GM12878 (cell line): ENCODE measurements at regions not wholly inside any gene's neighbourhood (a gene's known extent, or its start where the extent isn't known, plus 50 kb on each side); places are given as distances from the start of the nearest gene placed in this dataset.
"Not testable (repeated sequence)": the region's sequence is repeated elsewhere in the genome, so short reads cannot be mapped to it uniquely, and the experiment has no call there.

Source experiments
- ATAC-seq: fragments of 200-7000 bp; cut with Tn5 transposase; 3 replicates; pipeline ENCODE4 v1.9.1; 2020; ENCODE audit warnings: mild to moderate bottlenecking, moderate library complexity
- BruUV-seq: library from RNA; stranded (reverse); fragments of 400-500 nt; replicated peaks from 2 replicates; lab custom pipeline; 2021; lab: Mats Ljungman, UMichigan
- CTCF ChIA-PET: fragments of 300-600 bp; sonication (Branson Sonifier 250); formaldehyde crosslinking; extraction: SDS; loops from one replicate; lab custom pipeline; 2021; ENCODE audit warnings: inconsistent platforms; lab: Yijun Ruan, JAX
- POLR2A ChIA-PET: fragments of 350-600 bp; formaldehyde crosslinking; extraction: SDS; loops from one replicate; lab custom pipeline; 2021; ENCODE audit warnings: inconsistent platforms; lab: Charles Lee
- RAD21 ChIA-PET: fragments of 300-600 bp; sonication (Branson Sonifier 250); formaldehyde crosslinking; loops from one replicate; lab custom pipeline; 2023; ENCODE audit warnings: antibody characterized with exemption; ENCODE audit not compliant: unreplicated experiment; lab: Charles Lee
- SMC1A ChIA-PET: fragments of 300-600 bp; sonication (Branson Sonifier 250); formaldehyde crosslinking; loops from one replicate; lab custom pipeline; 2023; ENCODE audit not compliant: unreplicated experiment, uncharacterized antibody; lab: Charles Lee
- DNase-seq: peaks from one replicate; pipeline ENCODE4 v3.0.0-alpha.2; 2011; ENCODE audit warnings: low read depth, low spot score
- FAIRE-seq: peaks from 3 replicates; lab custom pipeline; 2011; peaks lifted over from hg19 to GRCh38; lab: Jason Lieb, UNC
- H2AFZ ChIP-seq: 2 replicates; pipeline ENCODE4 v1.6.0; 2011; ENCODE audit warnings: low read depth, low read length, control low read depth; ENCODE audit not compliant: control insufficient read depth
- H3K27ac ChIP-seq: 2 replicates; pipeline ENCODE4 v1.5.1; 2011; ENCODE audit warnings: control low read depth; ENCODE audit not compliant: control insufficient read depth, insufficient read depth
- H3K27me3 ChIP-seq, 2 experiments: replicated peaks in 1 of 2; 2 replicates each; pipeline versions ENCODE4 v1.6.0 to v1.6.1; 2011; ENCODE audit warnings: low read length in 1 of 2; ENCODE audit not compliant: control insufficient read depth in 2 of 2, insufficient read depth in 2 of 2
- H3K36me3 ChIP-seq, 2 experiments: 2 replicates each; pipeline ENCODE4 v1.5.1; 2011; ENCODE audit warnings: low read length in 1 of 2; ENCODE audit not compliant: control insufficient read depth in 2 of 2, insufficient read depth in 2 of 2
- H3K4me1 ChIP-seq: 2 replicates; pipeline ENCODE4 v1.6.1; 2011; ENCODE audit warnings: mild to moderate bottlenecking, low read length, moderate library complexity, mixed read lengths; ENCODE audit not compliant: control insufficient read depth, insufficient read depth
- H3K4me2 ChIP-seq: 2 replicates; pipeline ENCODE4 v1.6.0; 2011; ENCODE audit warnings: control low read depth; ENCODE audit not compliant: control insufficient read depth, insufficient read depth
- H3K4me3 ChIP-seq: fragments of 200-600 bp; sonication (generic); 2 replicates; pipeline ENCODE4 v1.5.1; 2016
- H3K79me2 ChIP-seq: 2 replicates; pipeline ENCODE4 v1.6.0; 2011; ENCODE audit warnings: low read length; ENCODE audit not compliant: control insufficient read depth, insufficient read depth
- H3K9ac ChIP-seq: 2 replicates; pipeline ENCODE4 v1.8.0; 2011; ENCODE audit warnings: low read length, control low read depth, mixed read lengths; ENCODE audit not compliant: control insufficient read depth, insufficient read depth
- H3K9me3 ChIP-seq: replicated peaks from 3 replicates; pipeline ENCODE4 v1.5.1; 2011; ENCODE audit warnings: mild to moderate bottlenecking, low read length; ENCODE audit not compliant: control insufficient read depth, insufficient read depth
- H4K20me1 ChIP-seq: 2 replicates; pipeline ENCODE4 v1.6.0; 2011; ENCODE audit not compliant: control insufficient read depth, insufficient read depth
- BCLAF1 ChIP-seq: fragments of 450-650 bp; IDR thresholded peaks from 2 replicates; pipeline ENCODE4 v1.6.1; 2017; ENCODE audit warnings: antibody characterized with exemption, mild to moderate bottlenecking, moderate library complexity
- KDM1A ChIP-seq: fragments of 200-600 bp; sonication (generic); IDR thresholded peaks from 2 replicates; pipeline ENCODE4 v1.6.1; 2016; ENCODE audit warnings: borderline replicate concordance
- MEF2B ChIP-seq: fragments of 450-650 bp; IDR thresholded peaks from 2 replicates; pipeline ENCODE4 v1.6.1; 2018; ENCODE audit warnings: mild to moderate bottlenecking, moderate library complexity; ENCODE audit not compliant: partially characterized antibody, poor library complexity, severe bottlenecking
- NFXL1 ChIP-seq: fragments of 450-650 bp; IDR thresholded peaks from 2 replicates; pipeline ENCODE4 v1.6.1; 2017; ENCODE audit warnings: antibody characterized with exemption, mild to moderate bottlenecking, borderline replicate concordance
- POLR2A ChIP-seq: IDR thresholded peaks from 2 replicates; pipeline ENCODE4 v1.6.1; 2011; ENCODE audit warnings: low read depth, mild to moderate bottlenecking, low read length
- POLR2AphosphoS2 ChIP-seq: IDR thresholded peaks from 2 replicates; pipeline ENCODE4 v1.6.1; 2011; ENCODE audit warnings: low read depth, mild to moderate bottlenecking, low read length, improper control_type of control experiment, moderate library complexity
- RAD51 ChIP-seq: fragments of 450-650 bp; IDR thresholded peaks from 2 replicates; pipeline ENCODE4 v1.6.1; 2016; ENCODE audit warnings: moderate library complexity, mild to moderate bottlenecking, inconsistent platforms
- RELA ChIP-seq: fragments of 450-650 bp; IDR thresholded peaks from 2 replicates; pipeline ENCODE4 v1.8.0; 2014; ENCODE audit warnings: borderline replicate concordance; ENCODE audit not compliant: partially characterized antibody
- RUNX3 ChIP-seq: IDR thresholded peaks from 2 replicates; pipeline ENCODE4 v1.6.1; 2012; ENCODE audit warnings: low read length, inconsistent platforms
- SIX5 ChIP-seq: IDR thresholded peaks from 2 replicates; pipeline ENCODE4 v1.6.1; 2011; ENCODE audit warnings: mild to moderate bottlenecking, low read depth, low read length, moderate library complexity; ENCODE audit not compliant: severe bottlenecking
- SKIL ChIP-seq: fragments of 450-650 bp; IDR thresholded peaks from 2 replicates; pipeline ENCODE4 v1.6.1; 2017; ENCODE audit warnings: mild to moderate bottlenecking, low read depth, inconsistent platforms; ENCODE audit not compliant: poor library complexity, severe bottlenecking
- SMARCA5 ChIP-seq: fragments of 450-650 bp; IDR thresholded peaks from 2 replicates; pipeline ENCODE4 v1.6.1; 2017; ENCODE audit warnings: mild to moderate bottlenecking
- ZNF207 ChIP-seq: fragments of 450-650 bp; IDR thresholded peaks from 2 replicates; pipeline ENCODE4 v1.6.1; 2014; ENCODE audit warnings: antibody characterized with exemption, mild to moderate bottlenecking, borderline replicate concordance
- ZNF622 ChIP-seq: fragments of 450-650 bp; IDR thresholded peaks from 2 replicates; pipeline ENCODE4 v1.6.1; 2017; ENCODE audit warnings: mild to moderate bottlenecking, inconsistent platforms
- WGBS: methylation state at CpG from one replicate; pipeline ENCODE4 v1.1.6; 2016; ENCODE audit warnings: low lambda C conversion rate; ENCODE audit not compliant: insufficient replicate concordance, insufficient coverage; ENCODE audit errors: missing lambda C conversion rate; 5-methylcytosine and 5-hydroxymethylcytosine counted together
- in situ Hi-C: fragments of 300-500 bp; cut with MboI; formaldehyde crosslinking; loops from 9 replicates; pipeline ENCODE4 v1.14.3; 2018; ENCODE audit warnings: mixed read lengths
- intact Hi-C: fragments of 100-400 bp; cut with micrococcal nuclease; formaldehyde crosslinking; loops from one replicate; pipeline ENCODE4 v1.14.2; 2022; ENCODE audit not compliant: unreplicated experiment

- no peaks in the 10 kb centered on the region for H3K36me3 ChIP-seq
- WGBS = 23% methylated on average over 3 of the region's 3 CpGs
- TF ChIP-seq RUNX3 = no peak
- TF ChIP-seq SIX5 = no peak
- no peak for TF ChIP-seq POLR2AphosphoS2
- TF ChIP-seq NFXL1 = no peak
- no peak for TF ChIP-seq SMARCA5
- TF ChIP-seq ZNF622 = no peak
- no peak for TF ChIP-seq RELA
- no peak for TF ChIP-seq BCLAF1
- no peak for TF ChIP-seq ZNF207
- TF ChIP-seq POLR2A = no peak
- TF ChIP-seq RAD51 = no peak
- no peak for TF ChIP-seq MEF2B
- TF ChIP-seq SKIL = no peak
- TF ChIP-seq KDM1A = no peak
- TF ChIP-seq, all 136 proteins: peak for 0
- H3K4me3 ChIP-seq = no peak overlapping the region
- H3K9ac ChIP-seq = no peak overlapping the region
- ChIA-PET POLR2A (no interaction called here), RAD21 (no interaction called here), SMC1A (no interaction called here), CTCF (no interaction called here)
- no peak for FAIRE-seq
- in situ Hi-C loops = no loop called here
- DNase-seq = no peak
- intact Hi-C loops = no loop called here
- no peak overlapping the region for H3K27ac ChIP-seq
- H3K27me3 ChIP-seq = no peaks in the 10 kb centered on the region
- H3K4me1 ChIP-seq = no peaks in the 10 kb centered on the region
- H2AFZ ChIP-seq = no peak overlapping the region
- H3K9me3 ChIP-seq = no peaks in the 10 kb centered on the region
- H4K20me1 ChIP-seq = no peaks in the 10 kb centered on the region
- no peak for ATAC-seq
- no peaks in the 10 kb centered on the region for H3K79me2 ChIP-seq
- H3K4me2 ChIP-seq = no peak overlapping the region
- BruUV-seq = no TSS peak
Measured at GRCh38 chr5:51696122-51696521, 312.9 kb downstream of the ISL1 start.

- H2AFZ ChIP-seq, H3K9ac ChIP-seq, H3K4me1 ChIP-seq, POLR2A ChIA-PET, in situ Hi-C loops, H3K4me2 ChIP-seq, CTCF ChIA-PET, H3K27me3 ChIP-seq, RAD21 ChIA-PET, SMC1A ChIA-PET, FAIRE-seq, ATAC-seq, H3K27ac ChIP-seq, BruUV-seq, H3K4me3 ChIP-seq, DNase-seq, H3K79me2 ChIP-seq, H3K9me3 ChIP-seq, intact Hi-C loops, H4K20me1 ChIP-seq, H3K36me3 ChIP-seq: not testable (repeated sequence)
- WGBS = 5% methylated on average over 2 of the region's 3 CpGs
Measured at GRCh38 chr5:51702046-51702445, 318.8 kb downstream of the ISL1 start.
